Mammary epithelial cell (primary cell): ENCODE measurements at regions not wholly inside any gene's neighbourhood (a gene's known extent, or its start where the extent isn't known, plus 50 kb on each side); places are given as distances from the start of the nearest gene placed in this dataset.

Experiments used
- EZH2 ChIP-seq: IDR thresholded peaks from 2 replicates; pipeline ENCODE4 v1.6.1; 2012; ENCODE audit warnings: low read length, inconsistent platforms, borderline replicate concordance
- TF ChIP-seq, protein P1 (sequence below), 2 donors: IDR thresholded peaks in 1 of 2; conservative IDR thresholded peaks in 1 of 2; 2 replicates each; pipeline ENCODE4 v1.5.1; 2011 to 2012; ENCODE audit warnings: inconsistent platforms in 2 of 2, low read length in 2 of 2, mild to moderate bottlenecking in 2 of 2, control low read depth in 1 of 2, low read depth in 1 of 2; ENCODE audit not compliant: insufficient read depth in 1 of 2; ENCODE audit errors: extremely low read depth in 1 of 2

- TF ChIP-seq, protein P1, sequence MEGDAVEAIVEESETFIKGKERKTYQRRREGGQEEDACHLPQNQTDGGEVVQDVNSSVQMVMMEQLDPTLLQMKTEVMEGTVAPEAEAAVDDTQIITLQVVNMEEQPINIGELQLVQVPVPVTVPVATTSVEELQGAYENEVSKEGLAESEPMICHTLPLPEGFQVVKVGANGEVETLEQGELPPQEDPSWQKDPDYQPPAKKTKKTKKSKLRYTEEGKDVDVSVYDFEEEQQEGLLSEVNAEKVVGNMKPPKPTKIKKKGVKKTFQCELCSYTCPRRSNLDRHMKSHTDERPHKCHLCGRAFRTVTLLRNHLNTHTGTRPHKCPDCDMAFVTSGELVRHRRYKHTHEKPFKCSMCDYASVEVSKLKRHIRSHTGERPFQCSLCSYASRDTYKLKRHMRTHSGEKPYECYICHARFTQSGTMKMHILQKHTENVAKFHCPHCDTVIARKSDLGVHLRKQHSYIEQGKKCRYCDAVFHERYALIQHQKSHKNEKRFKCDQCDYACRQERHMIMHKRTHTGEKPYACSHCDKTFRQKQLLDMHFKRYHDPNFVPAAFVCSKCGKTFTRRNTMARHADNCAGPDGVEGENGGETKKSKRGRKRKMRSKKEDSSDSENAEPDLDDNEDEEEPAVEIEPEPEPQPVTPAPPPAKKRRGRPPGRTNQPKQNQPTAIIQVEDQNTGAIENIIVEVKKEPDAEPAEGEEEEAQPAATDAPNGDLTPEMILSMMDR (conservative IDR thresholded peaks at IDR 0.05 in 1 of 2, IDR thresholded peaks at IDR 0.05 in 1 of 2; ENCODE audit: extremely low read depth in 1 of 2, insufficient read depth in 1 of 2, low read depth in 1 of 2, low read length in 2 of 2), result no peak
- no peak for TF ChIP-seq EZH2
Measured at GRCh38 chr1:29565490-29565889, 329.2 kb downstream of the PTPRU start.
